Mammary epithelial cell (primary cell): ENCODE measurements at regions not wholly inside any gene's neighbourhood (a gene's known extent, or its start where the extent isn't known, plus 50 kb on each side); places are given as distances from the start of the nearest gene placed in this dataset.

Source experiments
- EZH2 ChIP-seq: IDR thresholded peaks from 2 replicates; pipeline ENCODE4 v1.6.1; 2012; ENCODE audit warnings: low read length, inconsistent platforms, borderline replicate concordance
- TF ChIP-seq, protein P1 (sequence below), 2 donors: IDR thresholded peaks in 1 of 2; conservative IDR thresholded peaks in 1 of 2; 2 replicates each; pipeline ENCODE4 v1.5.1; 2011 to 2012; ENCODE audit warnings: inconsistent platforms in 2 of 2, low read length in 2 of 2, mild to moderate bottlenecking in 2 of 2, control low read depth in 1 of 2, low read depth in 1 of 2; ENCODE audit not compliant: insufficient read depth in 1 of 2; ENCODE audit errors: extremely low read depth in 1 of 2

DNA sequence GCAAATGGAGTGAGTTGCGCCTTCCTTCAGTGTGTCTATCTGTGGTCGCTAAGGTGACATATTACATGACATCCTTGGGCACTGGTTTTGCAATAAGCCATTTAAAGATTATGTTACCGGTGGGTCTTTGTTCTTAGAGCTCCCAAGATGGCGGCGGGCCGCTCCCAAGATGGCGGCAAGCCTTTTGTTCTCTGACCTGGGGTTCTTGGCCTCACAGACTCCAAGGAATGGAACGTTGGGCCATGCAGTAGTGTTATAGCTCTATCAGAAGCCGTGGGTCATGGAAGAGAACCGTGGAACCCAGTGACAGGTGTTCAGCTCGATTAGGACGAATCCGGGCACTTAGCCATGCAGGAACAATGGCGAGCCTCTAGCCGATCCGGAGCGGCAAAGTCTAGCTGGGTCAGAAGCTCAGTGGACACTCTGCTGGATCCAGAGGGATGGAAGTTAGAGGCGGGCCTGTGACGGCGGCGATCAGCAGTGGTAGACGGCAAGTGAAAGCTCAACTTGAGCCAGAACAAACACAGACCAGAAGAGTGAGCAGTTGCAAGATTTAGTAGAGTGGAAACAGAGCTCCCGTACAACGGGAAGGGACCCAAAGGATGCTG lies 188.6 kb downstream of the TEX29 start:
- TF ChIP-seq EZH2: no peak
- TF ChIP-seq, protein P1, sequence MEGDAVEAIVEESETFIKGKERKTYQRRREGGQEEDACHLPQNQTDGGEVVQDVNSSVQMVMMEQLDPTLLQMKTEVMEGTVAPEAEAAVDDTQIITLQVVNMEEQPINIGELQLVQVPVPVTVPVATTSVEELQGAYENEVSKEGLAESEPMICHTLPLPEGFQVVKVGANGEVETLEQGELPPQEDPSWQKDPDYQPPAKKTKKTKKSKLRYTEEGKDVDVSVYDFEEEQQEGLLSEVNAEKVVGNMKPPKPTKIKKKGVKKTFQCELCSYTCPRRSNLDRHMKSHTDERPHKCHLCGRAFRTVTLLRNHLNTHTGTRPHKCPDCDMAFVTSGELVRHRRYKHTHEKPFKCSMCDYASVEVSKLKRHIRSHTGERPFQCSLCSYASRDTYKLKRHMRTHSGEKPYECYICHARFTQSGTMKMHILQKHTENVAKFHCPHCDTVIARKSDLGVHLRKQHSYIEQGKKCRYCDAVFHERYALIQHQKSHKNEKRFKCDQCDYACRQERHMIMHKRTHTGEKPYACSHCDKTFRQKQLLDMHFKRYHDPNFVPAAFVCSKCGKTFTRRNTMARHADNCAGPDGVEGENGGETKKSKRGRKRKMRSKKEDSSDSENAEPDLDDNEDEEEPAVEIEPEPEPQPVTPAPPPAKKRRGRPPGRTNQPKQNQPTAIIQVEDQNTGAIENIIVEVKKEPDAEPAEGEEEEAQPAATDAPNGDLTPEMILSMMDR (conservative IDR thresholded peaks at IDR 0.05 in 1 of 2, IDR thresholded peaks at IDR 0.05 in 1 of 2; ENCODE audit: extremely low read depth in 1 of 2, insufficient read depth in 1 of 2, low read depth in 1 of 2, low read length in 2 of 2): no peak
